ENCODE measurements at regions not wholly inside any gene's neighbourhood (a gene's known extent, or its start where the extent isn't known, plus 50 kb on each side); places are given as distances from the start of the nearest gene placed in this dataset.

DNA sequence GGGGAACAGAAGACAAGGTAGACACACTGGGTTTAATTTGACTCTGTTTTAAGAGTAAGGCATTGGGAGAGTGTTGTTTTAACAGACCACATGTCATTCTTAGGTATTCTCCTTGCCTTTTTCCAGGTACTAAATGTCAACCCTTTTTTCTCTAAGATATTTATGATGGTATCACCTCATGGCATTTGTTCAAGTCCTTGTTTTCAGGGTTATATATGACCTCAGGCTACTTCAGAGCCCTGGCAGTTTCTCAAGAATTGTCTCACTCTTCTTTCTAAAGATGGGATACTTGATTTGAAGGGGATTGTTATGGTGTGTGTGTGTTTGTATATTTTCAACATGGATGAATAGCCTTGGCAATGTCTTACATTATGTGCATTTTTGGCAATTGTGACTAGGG is 131.1 kb upstream of the ACTBL2 start:
- Histone ChIP-seq H3K27me3 (ENCODE audit: control insufficient read depth, insufficient read depth, low read length, poor library complexity, severe bottlenecking) (no peaks in the 10 kb centered on the region), H3K4me1 (ENCODE audit: control insufficient read depth, insufficient read depth, low read length) (no peaks in the 10 kb centered on the region), H3K4me3 (ENCODE audit: insufficient read depth, low read depth, low read length) (no peak overlapping the region), H3K9me3 (ENCODE audit: control insufficient read depth, low read length) (no peaks in the 10 kb centered on the region), H3K27ac (ENCODE audit: insufficient read depth, low read depth, low read length, poor library complexity, severe bottlenecking) (no peak overlapping the region), H3K36me3 (ENCODE audit: control insufficient read depth, insufficient read depth, low read length) (no peaks in the 10 kb centered on the region)

DNA sequence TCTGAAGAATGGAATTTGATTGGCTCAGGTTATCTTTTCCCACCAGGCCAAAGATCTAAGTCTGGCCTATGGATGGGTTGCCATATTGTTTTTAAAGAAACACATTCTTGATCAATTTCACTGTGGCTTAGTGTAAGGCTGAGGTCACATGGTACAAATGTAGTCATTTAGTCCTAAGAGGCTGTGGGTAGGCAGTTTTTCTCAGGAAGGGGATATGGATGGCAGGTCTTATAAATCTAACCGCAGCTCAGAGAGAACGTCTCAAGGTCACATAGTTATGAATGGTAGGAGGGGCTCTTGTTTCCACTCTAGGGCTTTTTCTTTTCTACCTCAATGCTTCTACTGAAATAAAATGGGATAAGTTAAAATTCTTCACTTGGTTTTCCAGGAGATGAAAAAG is 128.6 kb upstream of the ACTBL2 start:
- no peaks in the 10 kb centered on the region for H3K27me3 ChIP-seq (ENCODE audit: control insufficient read depth, insufficient read depth, low read length, poor library complexity, severe bottlenecking)
- no peak overlapping the region for H3K27ac ChIP-seq (ENCODE audit: insufficient read depth, low read depth, low read length, poor library complexity, severe bottlenecking)
- H3K36me3 ChIP-seq (ENCODE audit: control insufficient read depth, insufficient read depth, low read length): no peaks in the 10 kb centered on the region
- no peaks in the 10 kb centered on the region for H3K4me1 ChIP-seq (ENCODE audit: control insufficient read depth, insufficient read depth, low read length)
- WGBS, 2 experiments: 90 to 100% methylated on average over 1 to 2 of the region's 2 CpGs
- no peaks in the 10 kb centered on the region for H3K9me3 ChIP-seq (ENCODE audit: control insufficient read depth, low read length)
- H3K4me3 ChIP-seq (ENCODE audit: insufficient read depth, low read depth, low read length): no peak overlapping the region

DNA sequence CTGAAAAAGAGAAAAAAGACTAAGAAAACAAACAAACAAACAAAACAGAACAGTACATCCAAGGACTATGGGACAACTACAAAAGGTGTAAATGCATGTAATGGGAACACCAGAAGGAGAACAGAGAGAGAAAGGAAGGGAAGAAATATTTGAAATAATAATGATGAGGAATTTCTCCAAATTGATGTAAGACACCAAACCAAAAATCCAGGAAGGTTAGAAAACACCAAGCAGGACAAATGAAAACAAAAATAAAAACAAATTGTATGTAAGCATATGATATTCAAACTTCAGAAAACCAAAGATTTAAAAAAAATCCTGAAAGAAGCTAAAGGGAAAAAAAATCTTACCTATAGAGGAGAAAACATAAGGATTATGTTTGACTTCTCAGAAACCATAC is 125.9 kb upstream of the ACTBL2 start:
- Histone ChIP-seq H3K4me3 (ENCODE audit: insufficient read depth, low read depth, low read length) (no peak overlapping the region), H3K36me3 (ENCODE audit: control insufficient read depth, insufficient read depth, low read length) (no peaks in the 10 kb centered on the region), H3K27me3 (ENCODE audit: control insufficient read depth, insufficient read depth, low read length, poor library complexity, severe bottlenecking) (no peaks in the 10 kb centered on the region), H3K27ac (ENCODE audit: insufficient read depth, low read depth, low read length, poor library complexity, severe bottlenecking) (no peak overlapping the region), H3K4me1 (ENCODE audit: control insufficient read depth, insufficient read depth, low read length) (no peaks in the 10 kb centered on the region), H3K9me3 (ENCODE audit: control insufficient read depth, low read length) (no peaks in the 10 kb centered on the region)

DNA sequence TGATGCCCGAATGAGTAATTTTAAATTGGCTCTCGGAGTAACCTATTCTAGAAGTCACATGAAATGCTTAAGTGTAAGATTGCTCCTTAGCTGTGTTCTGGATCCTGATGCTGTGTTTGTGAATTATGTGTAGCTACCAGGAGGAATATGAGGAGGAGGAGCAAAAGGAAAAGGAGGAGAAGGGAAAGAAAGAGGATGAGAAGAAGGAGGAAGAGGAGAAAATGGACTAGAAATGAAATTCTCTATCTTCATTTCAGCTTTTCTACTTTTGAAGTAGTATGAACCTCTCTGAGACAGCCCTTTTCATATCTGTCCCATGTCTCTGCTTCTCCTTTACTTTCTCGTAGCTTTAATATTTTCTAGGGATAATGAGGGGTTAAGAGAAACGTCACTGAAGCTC is 119.4 kb upstream of the ACTBL2 start:
- Histone ChIP-seq H3K36me3 (ENCODE audit: control insufficient read depth, insufficient read depth, low read length) (no peaks in the 10 kb centered on the region), H3K9me3 (ENCODE audit: control insufficient read depth, low read length) (no peaks in the 10 kb centered on the region), H3K27me3 (ENCODE audit: control insufficient read depth, insufficient read depth, low read length, poor library complexity, severe bottlenecking) (no peaks in the 10 kb centered on the region), H3K4me3 (ENCODE audit: insufficient read depth, low read depth, low read length) (no peak overlapping the region), H3K27ac (ENCODE audit: insufficient read depth, low read depth, low read length, poor library complexity, severe bottlenecking) (no peak overlapping the region), H3K4me1 (ENCODE audit: control insufficient read depth, insufficient read depth, low read length) (no peaks in the 10 kb centered on the region)
- WGBS, 2 experiments: 91 to 96% methylated on average over 2 to 4 of the region's 4 CpGs

DNA sequence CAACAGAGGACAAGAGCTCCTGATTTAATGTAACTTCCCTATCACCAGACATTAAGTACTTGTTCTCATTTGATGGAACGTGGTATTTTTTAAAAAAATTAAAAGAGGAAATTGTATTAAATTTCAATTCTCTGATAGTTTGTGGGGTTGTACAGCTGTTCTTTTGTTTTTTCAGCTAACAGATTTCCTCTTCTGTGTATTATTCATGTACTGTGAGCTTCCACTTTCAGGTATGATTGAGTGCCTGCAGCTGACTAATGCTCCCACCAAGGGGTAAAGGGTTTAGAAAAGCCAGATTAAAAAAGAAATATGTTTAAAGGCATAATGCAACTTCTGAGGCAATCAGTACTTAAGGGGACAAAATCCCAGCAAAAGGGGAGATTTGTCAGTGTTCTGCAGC is 117.7 kb upstream of the ACTBL2 start:
- Histone ChIP-seq H3K36me3 (ENCODE audit: control insufficient read depth, insufficient read depth, low read length) (no peaks in the 10 kb centered on the region), H3K4me1 (ENCODE audit: control insufficient read depth, insufficient read depth, low read length) (no peaks in the 10 kb centered on the region), H3K27me3 (ENCODE audit: control insufficient read depth, insufficient read depth, low read length, poor library complexity, severe bottlenecking) (no peaks in the 10 kb centered on the region), H3K9me3 (ENCODE audit: control insufficient read depth, low read length) (no peaks in the 10 kb centered on the region), H3K4me3 (ENCODE audit: insufficient read depth, low read depth, low read length) (no peak overlapping the region), H3K27ac (ENCODE audit: insufficient read depth, low read depth, low read length, poor library complexity, severe bottlenecking) (no peak overlapping the region)
- WGBS, 2 experiments: 75% methylated on average over 1 of the region's 1 CpG; no CpG with 5 or more reads in 1 of the 2 experiments

DNA sequence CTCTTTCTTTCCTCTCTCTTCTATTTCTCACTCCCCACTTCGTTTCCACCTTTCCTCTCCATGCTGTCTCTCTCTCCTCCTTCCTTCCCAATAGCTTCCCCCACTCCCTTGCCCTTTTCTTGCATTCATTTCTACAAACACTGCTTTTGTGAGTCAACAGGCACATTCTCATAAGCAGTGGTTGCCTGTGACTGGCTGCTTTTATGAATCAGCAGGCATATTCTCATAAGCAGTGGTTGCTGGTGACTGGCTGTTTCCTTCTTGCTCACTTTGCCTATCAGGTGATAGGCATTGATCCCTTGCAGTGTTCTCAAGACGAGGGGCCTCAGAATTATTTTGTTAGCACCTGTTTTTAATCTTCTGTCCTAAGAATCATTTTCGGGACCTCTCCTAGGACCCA is 116.1 kb upstream of the ACTBL2 start:
- 76 to 83% methylated on average over 3 of the region's 3 CpGs for WGBS, 2 experiments
- no peak overlapping the region for H3K4me3 ChIP-seq (ENCODE audit: insufficient read depth, low read depth, low read length)
- H3K4me1 ChIP-seq (ENCODE audit: control insufficient read depth, insufficient read depth, low read length): no peaks in the 10 kb centered on the region
- no peaks in the 10 kb centered on the region for H3K9me3 ChIP-seq (ENCODE audit: control insufficient read depth, low read length)
- H3K27ac ChIP-seq (ENCODE audit: insufficient read depth, low read depth, low read length, poor library complexity, severe bottlenecking): no peak overlapping the region
- no peaks in the 10 kb centered on the region for H3K27me3 ChIP-seq (ENCODE audit: control insufficient read depth, insufficient read depth, low read length, poor library complexity, severe bottlenecking)
- H3K36me3 ChIP-seq (ENCODE audit: control insufficient read depth, insufficient read depth, low read length): no peaks in the 10 kb centered on the region

DNA sequence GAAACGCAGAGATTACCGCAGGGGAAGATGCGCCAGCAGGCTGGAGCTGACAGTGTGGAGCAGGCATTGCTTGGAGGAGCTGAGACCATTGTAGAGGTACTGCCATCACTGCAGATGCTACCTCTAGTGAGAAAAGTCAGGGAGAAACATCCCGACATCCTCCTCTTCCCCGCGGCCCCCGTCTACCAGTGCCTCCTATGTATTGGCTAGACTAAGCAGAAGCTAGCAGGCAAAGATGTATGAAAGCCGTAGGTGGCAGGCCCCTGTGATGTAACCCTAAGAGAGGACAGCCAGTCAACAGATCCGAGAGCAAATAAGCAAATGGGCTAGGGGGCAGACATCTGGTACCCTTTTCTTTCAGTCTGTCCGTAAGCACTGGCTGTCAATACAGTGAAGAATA is 115.5 kb upstream of the ACTBL2 start:
- Histone ChIP-seq H3K4me3 (ENCODE audit: insufficient read depth, low read depth, low read length) (no peak overlapping the region), H3K27ac (ENCODE audit: insufficient read depth, low read depth, low read length, poor library complexity, severe bottlenecking) (no peak overlapping the region), H3K27me3 (ENCODE audit: control insufficient read depth, insufficient read depth, low read length, poor library complexity, severe bottlenecking) (no peaks in the 10 kb centered on the region), H3K4me1 (ENCODE audit: control insufficient read depth, insufficient read depth, low read length) (no peaks in the 10 kb centered on the region), H3K36me3 (ENCODE audit: control insufficient read depth, insufficient read depth, low read length) (no peaks in the 10 kb centered on the region), H3K9me3 (ENCODE audit: control insufficient read depth, low read length) (no peaks in the 10 kb centered on the region)
- 85 to 88% methylated on average over 10 of the region's 10 CpGs for whole genome bisulfite sequencing, 2 experiments

DNA sequence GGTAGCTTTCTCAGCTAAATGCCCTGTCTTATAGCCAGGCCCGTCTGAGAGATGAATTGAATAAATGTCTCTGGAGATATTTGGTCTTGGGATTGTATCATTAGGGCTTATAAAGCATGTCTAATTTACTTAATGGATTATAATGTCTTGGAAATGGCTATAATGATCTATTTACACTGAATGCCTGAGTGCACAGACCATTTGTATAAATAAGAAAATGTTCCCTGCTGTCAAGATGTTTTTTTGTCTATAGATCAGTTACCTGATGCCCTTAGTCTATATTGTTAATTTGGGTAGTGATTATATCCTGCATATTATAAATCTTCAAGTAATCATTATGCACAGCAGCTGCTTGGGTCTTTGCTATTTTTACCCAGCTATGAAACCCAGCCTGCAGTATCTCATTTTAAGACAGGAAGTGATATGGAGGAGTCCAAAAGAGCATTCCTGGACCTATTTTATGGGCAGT is 112.9 kb upstream of the ACTBL2 start:
- 92 to 95% methylated on average over 1 of the region's 1 CpG for WGBS, 2 experiments
- Histone ChIP-seq H3K27ac (ENCODE audit: insufficient read depth, low read depth, low read length, poor library complexity, severe bottlenecking) (no peak overlapping the region), H3K4me1 (ENCODE audit: control insufficient read depth, insufficient read depth, low read length) (no peaks in the 10 kb centered on the region), H3K27me3 (ENCODE audit: control insufficient read depth, insufficient read depth, low read length, poor library complexity, severe bottlenecking) (no peaks in the 10 kb centered on the region), H3K9me3 (ENCODE audit: control insufficient read depth, low read length) (no peaks in the 10 kb centered on the region), H3K36me3 (ENCODE audit: control insufficient read depth, insufficient read depth, low read length) (no peaks in the 10 kb centered on the region), H3K4me3 (ENCODE audit: insufficient read depth, low read depth, low read length) (no peak overlapping the region)

DNA sequence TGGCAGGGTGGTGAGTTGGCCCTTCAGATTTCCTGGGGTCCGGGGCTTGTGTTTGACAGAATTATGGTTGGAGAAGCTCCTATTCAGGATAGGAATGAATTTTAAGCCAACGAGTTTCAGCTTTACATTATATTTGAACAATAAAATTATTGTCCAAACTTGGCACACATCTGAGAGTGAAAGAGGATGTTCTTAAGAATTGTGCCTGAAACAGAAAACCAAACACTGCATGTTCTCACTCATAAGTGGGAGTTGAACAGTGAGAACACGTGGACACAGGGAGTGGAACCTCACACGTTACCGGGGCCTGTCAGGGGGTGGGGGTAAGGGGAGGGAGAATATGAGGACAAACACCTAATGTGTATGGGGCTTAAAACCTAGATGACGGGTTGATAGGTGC is 111.8 kb upstream of the ACTBL2 start:
- no peaks in the 10 kb centered on the region for H3K36me3 ChIP-seq (ENCODE audit: control insufficient read depth, insufficient read depth, low read length)
- no peak overlapping the region for H3K4me3 ChIP-seq (ENCODE audit: insufficient read depth, low read depth, low read length)
- WGBS, 2 experiments: 92 to 93% methylated on average over 5 to 6 of the region's 6 CpGs
- H3K27me3 ChIP-seq (ENCODE audit: control insufficient read depth, insufficient read depth, low read length, poor library complexity, severe bottlenecking): no peaks in the 10 kb centered on the region
- no peaks in the 10 kb centered on the region for H3K4me1 ChIP-seq (ENCODE audit: control insufficient read depth, insufficient read depth, low read length)
- H3K27ac ChIP-seq (ENCODE audit: insufficient read depth, low read depth, low read length, poor library complexity, severe bottlenecking): no peak overlapping the region
- H3K9me3 ChIP-seq (ENCODE audit: control insufficient read depth, low read length): no peaks in the 10 kb centered on the region

DNA sequence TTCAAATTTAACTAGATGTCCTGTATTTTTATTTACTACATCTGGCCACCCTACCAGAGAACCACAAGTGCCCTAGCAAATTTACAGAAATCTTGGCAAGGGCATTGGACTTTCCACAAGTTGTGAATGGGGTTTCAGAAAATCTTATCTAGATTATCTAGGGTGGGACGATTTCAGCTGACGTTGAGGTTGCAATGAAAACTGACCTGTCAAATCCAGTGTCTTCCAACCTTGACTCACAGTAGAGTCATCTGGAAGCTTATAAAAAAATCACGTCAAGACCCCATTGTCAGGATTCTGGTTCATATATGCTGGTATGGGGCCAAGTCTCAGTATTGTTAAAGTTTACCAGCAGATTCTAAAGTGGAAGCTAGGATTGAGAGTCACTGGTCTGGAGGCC is 109.6 kb upstream of the ACTBL2 start:
- Histone ChIP-seq H3K9me3 (ENCODE audit: control insufficient read depth, low read length) (no peaks in the 10 kb centered on the region), H3K4me1 (ENCODE audit: control insufficient read depth, insufficient read depth, low read length) (no peaks in the 10 kb centered on the region), H3K27me3 (ENCODE audit: control insufficient read depth, insufficient read depth, low read length, poor library complexity, severe bottlenecking) (no peaks in the 10 kb centered on the region), H3K36me3 (ENCODE audit: control insufficient read depth, insufficient read depth, low read length) (no peaks in the 10 kb centered on the region), H3K27ac (ENCODE audit: insufficient read depth, low read depth, low read length, poor library complexity, severe bottlenecking) (no peak overlapping the region), H3K4me3 (ENCODE audit: insufficient read depth, low read depth, low read length) (no peak overlapping the region)
- 92 to 98% methylated on average over 3 of the region's 3 CpGs for WGBS, 2 experiments

DNA sequence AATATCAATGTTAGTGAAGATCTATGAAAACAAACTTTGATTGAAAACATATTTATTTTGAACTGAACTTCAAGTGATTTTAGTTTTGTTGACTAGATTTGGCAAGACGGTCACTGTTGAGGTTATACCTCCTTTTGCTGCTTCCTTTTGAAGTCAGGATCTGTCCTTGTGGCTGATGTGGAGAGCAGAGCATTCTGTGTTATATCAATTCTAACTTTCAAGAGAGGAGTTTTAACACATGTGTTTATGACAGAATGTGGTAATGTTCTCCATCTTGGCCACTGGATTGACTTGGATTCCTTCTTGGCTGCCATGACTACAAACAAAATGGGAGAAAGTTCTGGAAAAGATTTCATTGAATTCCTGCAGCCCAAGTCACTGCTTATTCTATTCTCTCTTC is 104.0 kb upstream of the ACTBL2 start:
- H3K9me3 ChIP-seq (ENCODE audit: control insufficient read depth, low read length): no peaks in the 10 kb centered on the region
- no peaks in the 10 kb centered on the region for H3K4me1 ChIP-seq (ENCODE audit: control insufficient read depth, insufficient read depth, low read length)
- WGBS, 2 experiments: 94 to 97% methylated on average over 1 of the region's 1 CpG
- H3K27ac ChIP-seq (ENCODE audit: insufficient read depth, low read depth, low read length, poor library complexity, severe bottlenecking): no peak overlapping the region
- no peak overlapping the region for H3K4me3 ChIP-seq (ENCODE audit: insufficient read depth, low read depth, low read length)
- H3K36me3 ChIP-seq (ENCODE audit: control insufficient read depth, insufficient read depth, low read length): no peaks in the 10 kb centered on the region
- H3K27me3 ChIP-seq (ENCODE audit: control insufficient read depth, insufficient read depth, low read length, poor library complexity, severe bottlenecking): no peaks in the 10 kb centered on the region

All from ectodermal cell (in vitro differentiated cells).